ENCODE measurements at regions not wholly inside any gene's neighbourhood (a gene's known extent, or its start where the extent isn't known, plus 50 kb on each side); places are given as distances from the start of the nearest gene placed in this dataset.

DNA sequence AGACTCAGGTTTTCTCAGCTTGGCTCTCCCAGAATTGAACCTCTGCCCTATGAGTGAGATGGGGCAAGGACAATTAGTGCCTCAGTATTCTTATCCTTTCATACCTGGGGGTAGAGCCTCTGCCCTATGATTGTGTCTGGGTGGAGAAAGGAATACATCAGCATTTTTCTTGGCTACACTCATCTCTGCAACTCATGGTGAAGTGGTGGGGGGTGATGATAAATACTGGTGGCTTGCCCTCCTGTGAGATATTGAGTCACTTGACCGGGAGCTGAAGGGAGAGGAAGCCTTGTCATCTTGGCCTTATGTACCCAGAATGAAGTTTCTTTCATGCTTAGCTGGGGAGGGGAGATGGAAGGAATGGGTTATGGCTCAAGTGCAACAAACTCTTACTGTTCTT lies 71.3 kb upstream of the ENOX2 start:
- no peak for DNase-seq (ENCODE audit: low spot score)

- peak; percentile 44 for DNase-seq (ENCODE audit: low spot score)
Measured at GRCh38 chrX:130975947-130976346, 72.9 kb upstream of the ENOX2 start.

DNA sequence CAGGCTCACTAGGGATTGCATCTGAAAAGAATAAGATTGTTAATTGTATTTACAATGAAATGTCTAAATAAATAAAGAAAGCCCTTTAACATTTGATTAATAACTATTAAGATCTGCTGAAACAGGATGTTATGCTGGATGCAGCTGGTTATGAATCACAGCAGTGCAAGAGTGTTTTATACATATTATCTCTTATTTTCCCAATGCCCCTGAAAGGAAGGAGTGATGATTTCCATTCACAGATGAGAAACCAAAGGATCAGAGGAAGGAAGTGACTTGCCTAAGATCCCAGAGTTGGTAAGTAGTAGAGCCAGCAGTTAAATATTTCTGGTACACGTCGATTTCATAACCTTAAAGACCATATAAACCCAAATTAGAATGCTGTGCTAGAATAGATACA lies 76.3 kb upstream of the ARHGAP36 start:
- DNase-seq (ENCODE audit: low spot score), result no peak

GRCh38 chrX:130984782-130985181 lies 73.4 kb upstream of the ARHGAP36 start:
- no peak for DNase-seq (ENCODE audit: low spot score)

- no peak for DNase-seq (ENCODE audit: low spot score)
Measured at GRCh38 chrX:130987241-130987640, 70.9 kb upstream of the ARHGAP36 start.

GRCh38 chrX:130990723-130991122 lies 67.4 kb upstream of the ARHGAP36 start:
- no peak for DNase-seq (ENCODE audit: low spot score)

GRCh38 chrX:130994671-130995070 lies 63.5 kb upstream of the ARHGAP36 start:
- DNase-seq (ENCODE audit: low spot score), result peak; percentile 37

- no peak for DNase-seq (ENCODE audit: low spot score)
Measured at GRCh38 chrX:130995439-130995838, 62.7 kb upstream of the ARHGAP36 start.

DNA sequence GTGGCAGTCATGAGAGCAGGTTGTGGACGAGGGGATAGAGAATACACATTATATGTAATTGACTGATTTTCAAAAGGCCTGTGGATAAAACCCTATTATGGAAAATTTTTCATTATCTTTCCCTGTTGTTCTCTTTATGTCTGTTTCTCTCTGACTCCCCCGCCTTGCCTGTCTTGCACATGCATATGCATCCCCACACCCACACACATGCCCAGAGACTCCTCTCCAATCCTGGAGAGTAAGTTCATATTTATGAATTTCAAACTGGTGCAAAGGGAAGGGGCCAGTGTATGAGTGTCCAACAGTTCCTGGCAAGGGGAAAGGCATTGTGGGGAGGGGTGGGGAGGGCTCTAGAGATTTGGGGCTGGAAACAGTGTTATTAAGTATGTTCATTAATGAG lies 60.8 kb upstream of the ARHGAP36 start:
- no peak for DNase-seq (ENCODE audit: low spot score)

DNA sequence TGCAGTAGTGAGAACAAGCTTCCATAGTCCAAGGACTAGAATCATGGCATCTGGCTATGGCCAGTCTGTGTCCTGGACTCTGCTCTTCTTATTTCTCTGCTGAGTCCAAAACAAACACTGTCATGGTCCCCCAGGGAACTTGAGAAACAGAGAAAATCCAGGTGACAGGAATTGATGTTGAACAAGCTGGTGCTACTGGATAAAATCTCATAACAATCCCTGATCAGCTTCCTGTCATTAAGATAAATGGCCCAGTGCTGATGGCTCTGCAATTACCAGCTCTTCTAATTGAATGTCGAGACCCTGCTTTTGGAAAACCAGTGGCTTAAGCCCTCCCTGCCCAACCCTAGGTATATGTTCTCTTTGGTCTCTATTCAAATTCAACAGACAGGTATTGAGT lies 58.8 kb upstream of the ARHGAP36 start:
- DNase-seq (ENCODE audit: low spot score), result no peak

Measured in D341Med (cell line).